ENCODE measurements at regions not wholly inside any gene's neighbourhood (a gene's known extent, or its start where the extent isn't known, plus 50 kb on each side); places are given as distances from the start of the nearest gene placed in this dataset.

DNA sequence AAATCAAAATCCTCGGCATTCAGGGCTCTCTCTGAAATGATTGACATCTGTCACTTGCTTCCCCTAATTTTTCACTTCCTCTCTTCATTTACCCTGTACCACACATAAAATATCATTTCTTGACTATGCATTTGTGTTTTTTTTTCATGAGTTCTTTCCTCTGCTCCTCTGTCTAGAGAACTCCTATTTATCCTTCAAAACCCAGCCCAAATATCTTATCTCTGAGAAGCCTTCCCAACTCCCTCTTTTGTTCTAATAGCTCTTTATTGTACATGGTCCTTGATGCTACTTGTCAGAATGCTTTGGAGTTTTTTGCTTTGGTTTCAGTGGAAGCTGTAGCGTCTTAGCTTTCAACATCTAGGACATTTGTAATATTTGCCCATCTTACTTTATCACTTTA, 190.2 kb upstream of the CTBP2 start:
- H2AFZ ChIP-seq, result no peak overlapping the region
- H3F3A ChIP-seq (ENCODE audit: insufficient read depth, low read depth), result no peaks in the 10 kb centered on the region
- H4K20me1 ChIP-seq (ENCODE audit: insufficient read depth), result no peaks in the 10 kb centered on the region
- H3K9me2 ChIP-seq (ENCODE audit: insufficient read depth), result no peaks in the 10 kb centered on the region
- TF ChIP-seq EZH2 (IDR thresholded peaks at IDR 0.05; ENCODE audit: low read depth), result no peak
- TF ChIP-seq, protein P1, sequence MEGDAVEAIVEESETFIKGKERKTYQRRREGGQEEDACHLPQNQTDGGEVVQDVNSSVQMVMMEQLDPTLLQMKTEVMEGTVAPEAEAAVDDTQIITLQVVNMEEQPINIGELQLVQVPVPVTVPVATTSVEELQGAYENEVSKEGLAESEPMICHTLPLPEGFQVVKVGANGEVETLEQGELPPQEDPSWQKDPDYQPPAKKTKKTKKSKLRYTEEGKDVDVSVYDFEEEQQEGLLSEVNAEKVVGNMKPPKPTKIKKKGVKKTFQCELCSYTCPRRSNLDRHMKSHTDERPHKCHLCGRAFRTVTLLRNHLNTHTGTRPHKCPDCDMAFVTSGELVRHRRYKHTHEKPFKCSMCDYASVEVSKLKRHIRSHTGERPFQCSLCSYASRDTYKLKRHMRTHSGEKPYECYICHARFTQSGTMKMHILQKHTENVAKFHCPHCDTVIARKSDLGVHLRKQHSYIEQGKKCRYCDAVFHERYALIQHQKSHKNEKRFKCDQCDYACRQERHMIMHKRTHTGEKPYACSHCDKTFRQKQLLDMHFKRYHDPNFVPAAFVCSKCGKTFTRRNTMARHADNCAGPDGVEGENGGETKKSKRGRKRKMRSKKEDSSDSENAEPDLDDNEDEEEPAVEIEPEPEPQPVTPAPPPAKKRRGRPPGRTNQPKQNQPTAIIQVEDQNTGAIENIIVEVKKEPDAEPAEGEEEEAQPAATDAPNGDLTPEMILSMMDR (conservative IDR thresholded peaks at IDR 0.05), result no peak
- BruUV-seq (replicated peaks), result no TSS peak
- H3K4me2 ChIP-seq, result no peak overlapping the region
- POLR2A ChIA-PET (ENCODE audit: unreplicated experiment), result no interaction called here
- CTCF ChIA-PET, result no interaction called here
- no peaks in the 10 kb centered on the region for H3K4me1 ChIP-seq (replicated peaks; ENCODE audit: insufficient read depth)
- no peaks in the 10 kb centered on the region for H3K79me2 ChIP-seq (ENCODE audit: low read depth)
- H3K27ac ChIP-seq, result no peak overlapping the region
- intact Hi-C loops (cut with micrococcal nuclease; ENCODE audit: unreplicated experiment), result no loop called here
- H3K9me3 ChIP-seq (ENCODE audit: insufficient read depth, low read depth), result no peaks in the 10 kb centered on the region
- H3K36me3 ChIP-seq (ENCODE audit: low read depth), result no peaks in the 10 kb centered on the region
- H3K4me3 ChIP-seq, result no peak overlapping the region
- DNase-seq, result no peak
- no peaks in the 10 kb centered on the region for H3K27me3 ChIP-seq (ENCODE audit: insufficient read depth, low read depth)

DNA sequence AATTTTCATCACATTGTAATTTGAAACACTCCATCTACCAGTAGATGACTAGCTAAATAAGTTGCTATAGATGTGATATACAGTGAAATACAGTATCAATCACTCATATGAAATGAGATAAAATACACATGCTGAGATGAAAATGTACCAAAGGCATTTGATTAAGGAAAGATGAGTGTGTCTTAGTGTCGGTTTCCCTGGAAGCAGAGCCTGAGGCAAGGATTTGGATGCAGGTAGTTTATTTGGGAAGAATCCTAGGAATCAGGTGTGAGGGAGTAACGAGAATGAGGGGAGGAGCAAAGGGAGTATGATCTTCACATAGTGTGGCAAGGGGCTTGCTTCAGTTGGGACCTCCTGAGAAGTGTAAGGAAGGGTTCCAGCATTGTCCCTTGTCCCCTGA, 188.2 kb upstream of the CTBP2 start:
- Histone ChIP-seq H4K20me1 (ENCODE audit: insufficient read depth) (no peaks in the 10 kb centered on the region), H3K4me1 (replicated peaks; ENCODE audit: insufficient read depth) (no peaks in the 10 kb centered on the region), H2AFZ (no peak overlapping the region), H3K9me2 (ENCODE audit: insufficient read depth) (no peaks in the 10 kb centered on the region), H3K4me2 (no peak overlapping the region), H3K4me3 (no peak overlapping the region), H3K27ac (no peak overlapping the region), H3F3A (ENCODE audit: insufficient read depth, low read depth) (no peaks in the 10 kb centered on the region), H3K9me3 (ENCODE audit: insufficient read depth, low read depth) (no peaks in the 10 kb centered on the region), H3K36me3 (ENCODE audit: low read depth) (no peaks in the 10 kb centered on the region), H3K27me3 (ENCODE audit: insufficient read depth, low read depth) (no peaks in the 10 kb centered on the region), H3K79me2 (ENCODE audit: low read depth) (no peaks in the 10 kb centered on the region)
- POLR2A ChIA-PET (ENCODE audit: unreplicated experiment), result no interaction called here
- DNase-seq, result no peak
- TF ChIP-seq EZH2 (IDR thresholded peaks at IDR 0.05; ENCODE audit: low read depth), result no peak
- TF ChIP-seq, protein P1 (conservative IDR thresholded peaks at IDR 0.05), result no peak
- no TSS peak for BruUV-seq (replicated peaks)
- intact Hi-C loops (cut with micrococcal nuclease; ENCODE audit: unreplicated experiment), result no loop called here
- CTCF ChIA-PET, result no interaction called here

DNA sequence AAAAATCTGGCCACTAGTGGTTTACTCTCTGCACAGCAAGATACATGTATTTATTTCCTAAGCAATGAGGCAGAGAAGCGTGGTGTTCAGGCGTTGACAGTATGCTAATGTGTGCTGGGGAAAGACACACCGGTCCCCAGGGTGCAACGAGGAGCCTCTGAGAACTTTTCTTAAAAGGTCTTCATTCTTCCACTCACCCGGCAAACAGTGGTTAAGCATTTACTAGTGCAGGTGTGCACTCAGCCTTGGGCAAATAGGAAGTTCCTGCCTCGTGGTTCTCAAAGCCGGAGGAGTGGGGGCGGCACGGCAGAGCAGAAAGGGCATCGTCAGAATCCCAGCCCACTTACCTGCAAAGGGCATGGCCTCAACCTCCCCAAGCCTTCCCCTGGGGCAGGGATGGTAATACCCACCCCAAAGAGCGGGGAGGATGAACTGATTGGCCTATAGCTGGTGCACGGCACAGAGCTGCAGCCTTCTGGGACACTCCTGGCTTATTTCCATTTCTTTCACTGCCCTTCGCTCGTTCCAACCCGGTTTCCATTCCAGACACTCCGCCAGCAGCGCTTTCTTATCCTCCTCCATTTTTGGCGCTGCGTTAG, 184.3 kb upstream of the CTBP2 start:
- no peaks in the 10 kb centered on the region for H3K79me2 ChIP-seq (ENCODE audit: low read depth)
- H3K4me3 ChIP-seq, result no peak overlapping the region
- DNase-seq, result no peak
- no peaks in the 10 kb centered on the region for H3K36me3 ChIP-seq (ENCODE audit: low read depth)
- intact Hi-C loops (cut with micrococcal nuclease; ENCODE audit: unreplicated experiment), result no loop called here
- H3F3A ChIP-seq (ENCODE audit: insufficient read depth, low read depth), result no peaks in the 10 kb centered on the region
- no peaks in the 10 kb centered on the region for H3K9me3 ChIP-seq (ENCODE audit: insufficient read depth, low read depth)
- H3K4me1 ChIP-seq (replicated peaks; ENCODE audit: insufficient read depth), result no peaks in the 10 kb centered on the region
- no peak overlapping the region for H2AFZ ChIP-seq
- ChIA-PET POLR2A (ENCODE audit: unreplicated experiment) (no interaction called here), CTCF (no interaction called here)
- no peaks in the 10 kb centered on the region for H4K20me1 ChIP-seq (ENCODE audit: insufficient read depth)
- H3K27me3 ChIP-seq (ENCODE audit: insufficient read depth, low read depth), result no peaks in the 10 kb centered on the region
- no TSS peak for BruUV-seq (replicated peaks)
- no peak overlapping the region for H3K27ac ChIP-seq
- H3K4me2 ChIP-seq, result no peak overlapping the region
- H3K9me2 ChIP-seq (ENCODE audit: insufficient read depth), result no peaks in the 10 kb centered on the region
- no peak for TF ChIP-seq EZH2 (IDR thresholded peaks at IDR 0.05; ENCODE audit: low read depth)

DNA sequence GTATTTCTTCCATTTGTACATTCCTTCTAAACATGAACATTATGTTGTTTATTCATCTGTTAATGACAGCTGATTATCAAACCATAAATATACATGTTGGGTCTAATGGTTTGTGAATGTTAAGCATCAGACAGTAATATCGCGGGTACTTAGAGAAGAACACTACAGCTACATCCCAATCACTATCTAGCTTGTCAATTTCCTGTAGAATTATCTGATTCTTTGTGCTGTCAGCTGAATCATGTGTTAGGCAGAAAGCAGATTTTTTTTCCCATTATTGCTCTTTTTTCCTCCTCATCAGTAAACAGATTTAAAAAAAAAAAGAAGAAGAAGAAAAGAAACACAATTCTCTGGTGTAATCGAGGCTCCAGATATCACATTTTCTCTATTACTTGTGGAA, 183.6 kb upstream of the CTBP2 start:
- ChIA-PET CTCF (no interaction called here), POLR2A (ENCODE audit: unreplicated experiment) (no interaction called here)
- Histone ChIP-seq H4K20me1 (ENCODE audit: insufficient read depth) (no peaks in the 10 kb centered on the region), H3F3A (ENCODE audit: insufficient read depth, low read depth) (no peaks in the 10 kb centered on the region), H3K36me3 (ENCODE audit: low read depth) (no peaks in the 10 kb centered on the region), H3K9me2 (ENCODE audit: insufficient read depth) (no peaks in the 10 kb centered on the region), H3K27me3 (ENCODE audit: insufficient read depth, low read depth) (no peaks in the 10 kb centered on the region), H3K4me2 (no peak overlapping the region), H2AFZ (no peak overlapping the region), H3K9me3 (ENCODE audit: insufficient read depth, low read depth) (no peaks in the 10 kb centered on the region), H3K4me3 (no peak overlapping the region), H3K4me1 (replicated peaks; ENCODE audit: insufficient read depth) (no peaks in the 10 kb centered on the region), H3K27ac (no peak overlapping the region), H3K79me2 (ENCODE audit: low read depth) (no peaks in the 10 kb centered on the region)
- intact Hi-C loops (cut with micrococcal nuclease; ENCODE audit: unreplicated experiment), result loop anchor here (1.0 kb wide), 1 partner anchor 182 kb away; no protein-coding TSS in a partner anchor
- no peak for DNase-seq
- BruUV-seq (replicated peaks), result no TSS peak
- TF ChIP-seq EZH2 (IDR thresholded peaks at IDR 0.05; ENCODE audit: low read depth), result no peak
- TF ChIP-seq, protein P1 (conservative IDR thresholded peaks at IDR 0.05), result no peak
